ENCODE measurements at regions not wholly inside any gene's neighbourhood (a gene's known extent, or its start where the extent isn't known, plus 50 kb on each side); places are given as distances from the start of the nearest gene placed in this dataset.
"Not testable (repeated sequence)": the region's sequence is repeated elsewhere in the genome, so short reads cannot be mapped to it uniquely, and the experiment has no call there.

DNA sequence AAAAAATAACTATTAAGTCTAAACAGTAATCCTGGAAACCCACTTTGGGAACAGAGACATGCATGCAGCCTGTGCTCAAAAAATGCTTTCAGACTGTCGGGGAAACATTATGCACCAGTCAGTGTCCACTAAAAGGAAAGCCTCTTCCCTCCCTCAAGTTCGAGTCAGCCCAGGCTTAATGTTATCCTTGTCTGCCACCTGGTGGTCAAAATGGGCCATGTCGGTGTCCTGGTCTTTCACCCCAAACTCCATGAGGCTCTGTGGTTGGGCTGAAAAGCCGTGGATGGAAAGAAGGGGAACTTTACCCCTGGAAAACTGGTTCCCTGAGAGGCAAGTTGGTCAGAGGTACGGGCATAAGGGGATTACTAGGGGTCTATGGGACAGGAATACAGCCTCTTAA, 88.4 kb upstream of the ZNF492 start:
- Histone ChIP-seq H3K27ac (ENCODE audit: low read depth, low read length) (no peak overlapping the region), H3K4me1 (ENCODE audit: control insufficient read depth, insufficient read depth, low read length) (no peaks in the 10 kb centered on the region), H3K4me3 (ENCODE audit: low read depth, low read length) (no peak overlapping the region), H3K36me3 (ENCODE audit: control insufficient read depth, insufficient read depth, low read length) (no peaks in the 10 kb centered on the region), H3K9me3 (ENCODE audit: control insufficient read depth, insufficient read depth, low read length) (peaks cover 7% of the 10 kb centered on the region), H3K27me3 (ENCODE audit: control insufficient read depth, insufficient read depth, low read length) (no peaks in the 10 kb centered on the region)
- WGBS (ENCODE audit: insufficient coverage), result 63% methylated on average over 1 of the region's 5 CpGs
- DNase-seq (ENCODE audit: low read depth in 4 of 6, low spot score in 6 of 6), result no peak

DNA sequence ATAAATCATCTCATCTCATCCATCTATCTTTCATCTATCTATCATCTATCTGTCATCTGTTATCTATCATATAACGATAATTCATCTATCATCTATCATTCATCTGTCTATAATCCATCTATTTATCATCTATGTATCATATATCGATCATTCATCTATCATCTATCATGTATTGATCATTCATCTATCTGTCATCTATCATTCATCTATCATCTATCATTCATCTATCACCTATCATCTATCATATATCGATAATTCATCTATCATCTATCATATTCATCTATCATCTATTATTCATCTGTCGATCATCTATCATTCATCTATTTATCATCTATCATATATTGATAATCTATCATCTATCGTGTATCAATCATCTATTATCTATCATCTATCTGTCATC, 100.4 kb upstream of the ZNF492 start:
- Histone ChIP-seq H3K4me3 (ENCODE audit: low read depth, low read length) (no peak overlapping the region), H3K9me3 (ENCODE audit: control insufficient read depth, insufficient read depth, low read length) (peaks cover 2% of the 10 kb centered on the region), H3K27me3 (ENCODE audit: control insufficient read depth, insufficient read depth, low read length) (no peaks in the 10 kb centered on the region), H3K4me1 (ENCODE audit: control insufficient read depth, insufficient read depth, low read length) (no peaks in the 10 kb centered on the region), H3K36me3 (ENCODE audit: control insufficient read depth, insufficient read depth, low read length) (no peaks in the 10 kb centered on the region), H3K27ac (ENCODE audit: low read depth, low read length) (no peak overlapping the region)
- no peak for DNase-seq (ENCODE audit: low read depth in 4 of 6, low spot score in 6 of 6)
- WGBS (ENCODE audit: insufficient coverage), result 69% methylated on average over 2 of the region's 5 CpGs

DNA sequence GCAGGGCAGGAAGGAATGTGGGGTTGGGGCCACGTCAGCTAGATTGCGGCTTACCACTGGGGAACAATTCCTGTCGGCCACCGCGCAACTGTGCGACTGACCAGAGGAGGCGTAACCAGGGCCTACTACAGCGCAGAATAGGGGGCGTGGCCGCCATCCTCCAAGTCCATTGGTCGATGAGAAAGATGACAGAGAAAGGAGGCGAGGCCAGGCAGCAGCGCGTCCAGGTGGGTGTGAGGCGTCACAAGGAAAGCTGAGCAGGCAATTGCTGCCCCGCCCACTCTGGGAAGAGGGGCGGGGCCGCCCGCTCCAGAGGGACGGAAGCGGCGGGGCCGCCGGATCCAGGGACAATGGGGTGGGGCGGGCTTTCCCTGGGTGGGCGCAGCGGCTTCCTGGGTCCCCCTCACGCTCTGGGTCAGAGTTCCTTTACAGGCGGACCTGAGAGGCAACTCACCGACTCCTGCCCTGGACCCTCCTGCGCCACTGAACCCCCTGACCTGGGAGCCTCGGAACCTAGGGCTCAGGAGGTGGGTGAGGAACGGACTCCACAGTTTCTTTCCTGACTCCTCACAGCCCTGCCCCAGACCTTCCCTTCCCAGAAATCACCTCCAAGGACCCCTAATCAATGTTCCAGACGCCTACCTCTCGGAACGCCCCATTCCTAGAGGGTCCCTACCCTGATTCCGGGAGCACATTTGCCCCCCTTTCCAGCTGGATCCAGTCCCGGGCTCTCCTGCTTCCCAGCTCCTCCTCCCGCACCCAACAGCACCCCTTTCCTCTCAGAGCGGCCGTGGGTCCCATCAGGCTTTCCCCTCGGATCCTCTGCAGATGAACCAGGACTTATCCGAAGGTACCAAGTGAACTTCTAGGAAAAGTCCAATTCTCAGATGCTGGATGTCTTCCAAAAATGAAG, 101.5 kb upstream of the ZNF492 start:
- Histone ChIP-seq H3K36me3 (ENCODE audit: control insufficient read depth, insufficient read depth, low read length) (no peaks in the 10 kb centered on the region), H3K27ac (ENCODE audit: low read depth, low read length) (no peak overlapping the region), H3K27me3 (ENCODE audit: control insufficient read depth, insufficient read depth, low read length) (no peaks in the 10 kb centered on the region), H3K9me3 (ENCODE audit: control insufficient read depth, insufficient read depth, low read length) (peaks cover 2% of the 10 kb centered on the region), H3K4me1 (ENCODE audit: control insufficient read depth, insufficient read depth, low read length) (no peaks in the 10 kb centered on the region), H3K4me3 (ENCODE audit: low read depth, low read length) (peak overlapping the region; percentile 2)
- peak in 4 of 6 donors; percentile 1 to 66 (median 25) for DNase-seq (ENCODE audit: low read depth in 4 of 6, low spot score in 6 of 6)
- WGBS (ENCODE audit: insufficient coverage), result 2% methylated on average over 40 of the region's 43 CpGs

DNA sequence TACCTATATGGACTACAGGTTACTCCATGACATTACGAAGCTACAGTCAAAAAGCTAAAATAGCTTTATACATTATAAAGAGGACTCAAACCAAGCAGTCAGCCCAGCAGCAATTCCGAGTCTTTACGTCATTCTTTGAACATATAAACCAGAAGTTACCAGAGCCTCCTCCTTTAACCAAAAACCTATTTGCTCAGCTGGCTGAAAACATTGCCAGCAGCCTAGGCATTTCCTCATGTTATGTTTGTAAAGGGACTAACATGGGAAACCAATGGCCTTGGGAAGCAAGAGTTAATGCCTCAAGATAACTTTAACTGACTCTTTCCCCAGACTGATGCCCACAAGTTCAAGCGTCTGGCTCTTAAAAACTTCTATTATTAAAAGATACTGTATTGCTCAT, 104.1 kb upstream of the ZNF492 start:
- Histone ChIP-seq H3K4me1 (ENCODE audit: control insufficient read depth, insufficient read depth, low read length) (no peaks in the 10 kb centered on the region), H3K4me3 (ENCODE audit: low read depth, low read length) (no peak overlapping the region), H3K36me3 (ENCODE audit: control insufficient read depth, insufficient read depth, low read length) (no peaks in the 10 kb centered on the region), H3K9me3 (ENCODE audit: control insufficient read depth, insufficient read depth, low read length) (peaks cover 2% of the 10 kb centered on the region), H3K27me3 (ENCODE audit: control insufficient read depth, insufficient read depth, low read length) (no peaks in the 10 kb centered on the region), H3K27ac (ENCODE audit: low read depth, low read length) (no peak overlapping the region)
- no peak for DNase-seq (ENCODE audit: low read depth in 4 of 6, low spot score in 6 of 6)
- WGBS (ENCODE audit: insufficient coverage), result 80% methylated on average over 3 of the region's 4 CpGs

DNA sequence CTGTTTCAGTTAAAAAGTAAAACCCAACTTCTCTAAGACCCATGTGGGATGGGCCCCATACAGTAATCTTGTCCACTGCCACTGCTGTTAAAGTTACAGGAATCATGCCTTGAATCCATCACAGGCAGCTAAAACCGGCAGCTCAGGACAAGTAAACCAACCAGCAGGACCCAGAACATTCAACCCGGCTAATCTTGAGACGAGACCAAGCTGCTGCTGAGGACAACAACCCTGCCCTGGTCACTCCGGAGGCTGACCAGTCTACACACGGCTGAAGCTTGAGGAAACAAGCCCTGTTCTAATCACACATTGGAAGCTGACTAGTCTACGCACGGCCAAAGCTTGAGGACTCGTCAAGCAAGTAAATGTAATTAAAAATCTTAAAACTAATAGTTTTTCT, 105.2 kb upstream of the ZNF492 start:
- 73% methylated on average over 3 of the region's 8 CpGs for WGBS (ENCODE audit: insufficient coverage)
- Histone ChIP-seq H3K36me3 (ENCODE audit: control insufficient read depth, insufficient read depth, low read length) (no peaks in the 10 kb centered on the region), H3K4me3 (ENCODE audit: low read depth, low read length) (no peak overlapping the region), H3K27me3 (ENCODE audit: control insufficient read depth, insufficient read depth, low read length) (no peaks in the 10 kb centered on the region), H3K4me1 (ENCODE audit: control insufficient read depth, insufficient read depth, low read length) (no peaks in the 10 kb centered on the region), H3K9me3 (ENCODE audit: control insufficient read depth, insufficient read depth, low read length) (peaks cover 2% of the 10 kb centered on the region), H3K27ac (ENCODE audit: low read depth, low read length) (no peak overlapping the region)
- no peak for DNase-seq (ENCODE audit: low read depth in 4 of 6, low spot score in 6 of 6)

DNA sequence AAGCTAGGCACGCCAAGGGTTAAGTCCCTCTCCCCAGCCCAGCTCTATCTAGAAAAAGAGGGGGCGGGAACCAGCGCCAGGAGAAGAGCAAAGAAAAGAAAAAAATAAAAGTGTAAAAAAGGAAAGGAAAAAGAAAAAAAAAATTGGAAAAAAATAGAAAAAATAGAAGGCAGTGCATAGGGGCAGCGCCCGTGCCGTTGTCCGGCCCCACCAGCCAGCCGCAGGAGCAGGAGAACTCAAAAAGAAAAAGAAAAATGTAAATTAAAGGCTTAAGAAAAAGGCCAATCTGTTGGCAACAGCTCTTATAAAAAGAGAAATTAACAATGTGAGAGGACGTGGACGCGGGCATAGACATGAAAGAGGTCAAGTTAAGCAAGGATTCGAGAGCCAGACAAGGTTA, 105.4 kb upstream of the ZNF98 start:
- Histone ChIP-seq H3K36me3 (ENCODE audit: control insufficient read depth, insufficient read depth, low read length) (no peaks in the 10 kb centered on the region), H3K9me3 (ENCODE audit: control insufficient read depth, insufficient read depth, low read length) (peaks cover 2% of the 10 kb centered on the region), H3K27me3 (ENCODE audit: control insufficient read depth, insufficient read depth, low read length) (no peaks in the 10 kb centered on the region), H3K4me1 (ENCODE audit: control insufficient read depth, insufficient read depth, low read length) (no peaks in the 10 kb centered on the region), H3K27ac (ENCODE audit: low read depth, low read length) (no peak overlapping the region), H3K4me3 (ENCODE audit: low read depth, low read length) (no peak overlapping the region)
- 77% methylated on average over 9 of the region's 12 CpGs for WGBS (ENCODE audit: insufficient coverage)
- no peak for DNase-seq (ENCODE audit: low read depth in 4 of 6, low spot score in 6 of 6)

DNA sequence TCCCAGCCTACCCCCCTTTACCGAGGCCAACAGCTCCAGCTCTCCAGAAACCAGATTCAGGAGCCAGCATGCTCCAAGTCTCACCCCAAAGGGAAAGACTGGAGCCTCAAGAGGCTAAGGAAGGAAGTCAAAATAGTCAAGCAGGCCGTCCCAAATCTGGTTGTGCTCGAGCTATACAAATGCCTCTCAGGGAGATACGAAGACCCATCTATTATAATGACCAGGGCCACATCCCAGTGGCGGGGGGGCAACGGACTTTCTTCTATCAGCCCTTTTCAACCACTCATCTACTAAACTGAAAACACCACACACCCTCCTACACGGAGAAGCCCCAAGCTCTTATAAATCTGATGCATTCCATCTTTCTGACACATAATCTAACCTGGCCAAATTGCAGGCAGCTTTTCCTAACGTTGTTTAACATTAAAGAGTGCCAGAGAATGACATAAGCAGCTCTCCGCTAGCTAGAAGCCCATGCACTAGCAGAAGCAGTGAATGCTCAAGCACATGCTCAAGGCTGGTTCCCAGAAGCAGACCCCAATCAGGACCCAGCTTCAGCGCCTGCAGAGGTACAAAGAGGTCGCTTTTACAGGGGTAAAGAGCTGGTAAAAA, 104.6 kb upstream of the ZNF98 start:
- no peak overlapping the region for H3K4me3 ChIP-seq (ENCODE audit: low read depth, low read length)
- H3K36me3 ChIP-seq (ENCODE audit: control insufficient read depth, insufficient read depth, low read length), result no peaks in the 10 kb centered on the region
- no peaks in the 10 kb centered on the region for H3K27me3 ChIP-seq (ENCODE audit: control insufficient read depth, insufficient read depth, low read length)
- peak in 1 of 6 donors; percentile 1 for DNase-seq (ENCODE audit: low read depth in 4 of 6, low spot score in 6 of 6)
- 34% methylated on average over 8 of the region's 11 CpGs for WGBS (ENCODE audit: insufficient coverage)
- no peaks in the 10 kb centered on the region for H3K9me3 ChIP-seq (ENCODE audit: control insufficient read depth, insufficient read depth, low read length)
- no peaks in the 10 kb centered on the region for H3K4me1 ChIP-seq (ENCODE audit: control insufficient read depth, insufficient read depth, low read length)
- H3K27ac ChIP-seq (ENCODE audit: low read depth, low read length), result no peak overlapping the region

DNA sequence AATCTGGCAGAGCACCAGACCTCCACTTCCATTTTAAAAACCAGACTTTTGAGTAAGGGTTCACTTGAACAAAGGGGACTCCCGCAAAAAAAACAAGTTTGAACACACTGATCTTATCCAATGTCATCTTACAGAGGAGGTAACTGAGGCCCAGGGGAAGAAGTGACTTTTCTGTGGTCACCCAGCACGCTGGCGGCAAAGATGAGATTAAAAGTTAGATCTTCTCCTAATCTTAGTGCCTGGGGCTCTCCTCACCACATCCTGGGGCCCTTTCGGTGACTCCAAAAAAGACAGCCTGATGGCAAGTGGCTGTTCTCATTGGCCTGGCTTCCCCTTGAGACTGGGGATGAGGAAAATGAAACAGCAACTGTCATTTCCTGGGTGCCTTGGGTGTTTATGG, 101.8 kb upstream of the ZNF98 start:
- Histone ChIP-seq H3K9me3 (ENCODE audit: control insufficient read depth, insufficient read depth, low read length) (no peaks in the 10 kb centered on the region), H3K4me1 (ENCODE audit: control insufficient read depth, insufficient read depth, low read length) (no peaks in the 10 kb centered on the region), H3K4me3 (ENCODE audit: low read depth, low read length) (no peak overlapping the region), H3K36me3 (ENCODE audit: control insufficient read depth, insufficient read depth, low read length) (no peaks in the 10 kb centered on the region), H3K27ac (ENCODE audit: low read depth, low read length) (no peak overlapping the region), H3K27me3 (ENCODE audit: control insufficient read depth, insufficient read depth, low read length) (no peaks in the 10 kb centered on the region)
- DNase-seq (ENCODE audit: low read depth in 4 of 6, low spot score in 6 of 6), result no peak
- 100% methylated on average over 2 of the region's 4 CpGs for WGBS (ENCODE audit: insufficient coverage)

DNA sequence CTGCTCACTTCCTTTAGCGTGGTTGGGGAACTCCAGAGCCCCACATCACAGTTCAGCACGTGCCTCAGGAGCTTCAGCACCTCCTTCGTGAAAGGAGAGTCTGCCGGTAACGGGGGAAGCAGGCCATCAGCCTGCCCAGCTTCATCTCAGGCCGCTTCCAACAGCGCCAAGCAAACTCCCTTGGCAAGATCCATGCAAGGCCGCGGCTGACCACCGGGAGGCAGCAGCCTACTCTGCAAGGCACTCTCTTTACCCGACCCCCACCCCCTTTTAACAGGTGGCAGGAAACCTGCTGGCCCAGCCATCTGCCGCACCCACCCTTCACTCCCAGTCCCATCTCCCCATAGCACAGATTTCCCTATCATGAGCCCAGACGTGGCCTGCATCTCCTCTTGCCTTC, 97.4 kb upstream of the ZNF98 start:
- DNase-seq (ENCODE audit: low read depth in 4 of 6, low spot score in 6 of 6); H3K27ac ChIP-seq (ENCODE audit: low read depth, low read length); H3K36me3 ChIP-seq (ENCODE audit: control insufficient read depth, insufficient read depth, low read length); H3K4me3 ChIP-seq (ENCODE audit: low read depth, low read length); H3K9me3 ChIP-seq (ENCODE audit: control insufficient read depth, insufficient read depth, low read length); H3K4me1 ChIP-seq (ENCODE audit: control insufficient read depth, insufficient read depth, low read length); H3K27me3 ChIP-seq (ENCODE audit: control insufficient read depth, insufficient read depth, low read length): not testable (repeated sequence)
- WGBS (ENCODE audit: insufficient coverage), result 18% methylated on average over 13 of the region's 13 CpGs

DNA sequence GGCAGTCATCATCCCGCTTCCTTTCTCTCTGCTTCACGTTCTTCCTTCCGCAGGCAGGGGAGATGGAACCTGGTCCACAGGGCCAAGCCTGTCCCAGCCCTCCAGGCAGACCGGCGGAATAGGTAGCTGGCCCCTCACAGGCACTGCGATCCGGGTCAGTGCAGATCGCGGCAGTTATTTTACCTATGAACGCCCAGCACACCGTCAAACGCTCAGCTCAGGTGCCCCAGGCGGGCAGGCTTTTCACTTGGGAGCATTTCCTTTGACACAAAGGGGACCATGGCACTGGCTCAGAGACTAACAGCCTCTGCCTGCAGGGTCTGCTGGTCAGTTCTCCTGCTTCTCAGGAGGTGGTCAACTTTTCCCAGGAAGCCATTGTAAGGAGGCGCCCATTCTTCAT, 97.0 kb upstream of the ZNF98 start:
- 92% methylated on average over 14 of the region's 14 CpGs for whole genome bisulfite sequencing (ENCODE audit: insufficient coverage)
- Histone ChIP-seq H3K27ac (ENCODE audit: low read depth, low read length) (no peak overlapping the region), H3K9me3 (ENCODE audit: control insufficient read depth, insufficient read depth, low read length) (peaks cover 3% of the 10 kb centered on the region)

More for the DNA sequence above, 97.0 kb upstream of the ZNF98 start:
- DNase-seq (ENCODE audit: low read depth in 4 of 6, low spot score in 6 of 6), result no peak
- Histone ChIP-seq H3K4me1 (ENCODE audit: control insufficient read depth, insufficient read depth, low read length) (no peaks in the 10 kb centered on the region), H3K4me3 (ENCODE audit: low read depth, low read length) (no peak overlapping the region), H3K27me3 (ENCODE audit: control insufficient read depth, insufficient read depth, low read length) (no peaks in the 10 kb centered on the region), H3K36me3 (ENCODE audit: control insufficient read depth, insufficient read depth, low read length) (no peaks in the 10 kb centered on the region)
